Prostate gland (tissue), 2 donors: ENCODE measurements at regions not wholly inside any gene's neighbourhood (a gene's known extent, or its start where the extent isn't known, plus 50 kb on each side); places are given as distances from the start of the nearest gene placed in this dataset.

Experiments
- DNase-seq: peaks from one replicate; pipeline ENCODE4 v3.0.0-alpha.2; 2019; ENCODE audit warnings: low spot score
- H3K27ac ChIP-seq, 2 donors: fragments of 200-600 bp; sonication (generic); 2 replicates each; pipeline ENCODE4 v1.5.1; 2017 to 2019
- H3K27me3 ChIP-seq: fragments of 200-600 bp; sonication (generic); replicated peaks from 2 replicates; pipeline ENCODE4 v1.5.1; 2019; ENCODE audit not compliant: insufficient read depth
- H3K36me3 ChIP-seq, 2 donors: fragments of 200-600 bp; sonication (generic); 1 replicate in 1 of 2; 2 replicates in 1 of 2; pipeline versions ENCODE4 v1.5.1 to v1.8.1; 2017 to 2019
- H3K4me1 ChIP-seq: fragments of 200-600 bp; sonication (generic); replicated peaks from 2 replicates; pipeline ENCODE4 v1.5.1; 2019
- H3K4me3 ChIP-seq, 2 donors: fragments of 200-600 bp; sonication (generic); 2 replicates each; pipeline ENCODE4 v1.5.1; 2017 to 2019
- H3K9me3 ChIP-seq: fragments of 200-600 bp; sonication (generic); 2 replicates; pipeline ENCODE4 v1.5.1; 2017
- CTCF ChIP-seq, 4 experiments: fragments of 200-600 bp in 2 of 4; fragments of 450-650 bp in 2 of 4; sonication (generic) in 2 of 4; IDR thresholded peaks; 1 replicate in 3 of 4; 2 replicates in 1 of 4; pipeline ENCODE4 v1.5.1; 2016 to 2019; ENCODE audit warnings: antibody characterized with exemption in 4 of 4, mild to moderate bottlenecking in 2 of 4, moderate library complexity in 2 of 4
- POLR2A ChIP-seq: fragments of 450-650 bp; IDR thresholded peaks from one replicate; pipeline ENCODE4 v1.6.1; 2016; ENCODE audit warnings: antibody characterized with exemption, mild to moderate bottlenecking
- POLR2AphosphoS5 ChIP-seq: sonication (generic); formaldehyde crosslinking; IDR thresholded peaks from one replicate; pipeline ENCODE4 v1.6.1; 2017; ENCODE audit warnings: antibody characterized with exemption
- WGBS: methylation state at CpG from one replicate; pipeline ENCODE4 v1.1.5; 2018; 5-methylcytosine and 5-hydroxymethylcytosine counted together
- intact Hi-C: fragments of 100-400 bp; cut with DNase I; formaldehyde crosslinking; loops from one replicate; pipeline ENCODE4 v1.14.2; 2022
- small RNA-seq, 2 donors: library from RNA; depleted of rRNA; stranded (forward); fragments of <200 nt; gene quantifications; one replicate each; pipeline ENCODE3, GENCODE V24; 2016

- no peak for DNase-seq
- WGBS = 91% methylated on average over 1 of the region's 1 CpG
- Histone ChIP-seq H3K4me1 (no peaks in the 10 kb centered on the region), H3K9me3 (no peaks in the 10 kb centered on the region), H3K27me3 (no peaks in the 10 kb centered on the region), H3K4me3 (no peak overlapping the region), H3K36me3 (no peaks in the 10 kb centered on the region), H3K27ac (no peak overlapping the region)
- intact Hi-C loops = no loop called here
- TF ChIP-seq POLR2A (no peak), CTCF (IDR thresholded peaks at IDR 0.05) (no peak), POLR2AphosphoS5 (no peak)
These were observed 56.4 kb upstream of the PLPP4 start for GRCh38 chr10:120400601-120401000.

GRCh38 chr10:120402147-120402766 is 54.8 kb upstream of the PLPP4 start:
- TF ChIP-seq CTCF (IDR thresholded peaks at IDR 0.05) = no peak
- no peak for TF ChIP-seq POLR2AphosphoS5
- no peak for TF ChIP-seq POLR2A
- Histone ChIP-seq H3K27me3 (no peaks in the 10 kb centered on the region), H3K27ac (no peak overlapping the region), H3K9me3 (no peaks in the 10 kb centered on the region), H3K4me3 (no peak overlapping the region), H3K36me3 (no peaks in the 10 kb centered on the region), H3K4me1 (no peaks in the 10 kb centered on the region)
- intact Hi-C loops = no loop called here
- 94% methylated on average over 1 of the region's 1 CpG for WGBS
- DNase-seq = no peak

GRCh38 chr10:120403109-120403508 is 53.9 kb upstream of the PLPP4 start:
- H3K4me3 ChIP-seq = no peak overlapping the region
- H3K36me3 ChIP-seq = no peaks in the 10 kb centered on the region
- H3K27me3 ChIP-seq = no peaks in the 10 kb centered on the region
- no peak overlapping the region for H3K27ac ChIP-seq
- DNase-seq = no peak
- no peaks in the 10 kb centered on the region for H3K9me3 ChIP-seq
- TF ChIP-seq POLR2AphosphoS5 (no peak), CTCF (IDR thresholded peaks at IDR 0.05) (no peak), POLR2A (no peak)
- WGBS = 92% methylated on average over 3 of the region's 3 CpGs
- intact Hi-C loops = no loop called here
- no peaks in the 10 kb centered on the region for H3K4me1 ChIP-seq

GRCh38 chr10:120406376-120406775 is 50.7 kb upstream of the PLPP4 start:
- H3K27me3 ChIP-seq = no peaks in the 10 kb centered on the region
- no peak overlapping the region for H3K4me3 ChIP-seq
- H3K4me1 ChIP-seq = no peaks in the 10 kb centered on the region
- no peak overlapping the region for H3K27ac ChIP-seq
- 92% methylated on average over 4 of the region's 4 CpGs for WGBS
- intact Hi-C loops = no loop called here
- DNase-seq = no peak
- H3K9me3 ChIP-seq = no peaks in the 10 kb centered on the region
- no peaks in the 10 kb centered on the region for H3K36me3 ChIP-seq
- no peak for TF ChIP-seq POLR2AphosphoS5
- TF ChIP-seq CTCF (IDR thresholded peaks at IDR 0.05) = no peak
- TF ChIP-seq POLR2A = no peak

Small RNA genes in the stretch of these regions (small RNA-seq; reads per million reads assigned to genes)
- 0 reads per million in 2 donors for gene AL355298.1
